ENCODE measurements at regions not wholly inside any gene's neighbourhood (a gene's known extent, or its start where the extent isn't known, plus 50 kb on each side); places are given as distances from the start of the nearest gene placed in this dataset.

GRCh38 chr7:68861171-68861570 is 737.1 kb upstream of the AUTS2 start:
- Histone ChIP-seq H3K27ac (ENCODE audit: low read depth, low read length) (no peak overlapping the region), H3F3A (ENCODE audit: control insufficient read depth, insufficient read depth) (no peaks in the 10 kb centered on the region), H3K79me2 (ENCODE audit: control insufficient read depth, low read length) (no peaks in the 10 kb centered on the region), H3K4me3 (ENCODE audit: low read length) (no peak overlapping the region), H3K4me2 (ENCODE audit: low read length) (no peak overlapping the region), H3K9me3 (ENCODE audit: control insufficient read depth, insufficient read depth, low read length) (peaks cover 7% of the 10 kb centered on the region; the same call in 1 of the 2 replicates), H4K20me1 (ENCODE audit: control insufficient read depth, insufficient read depth, low read depth, low read length) (no peaks in the 10 kb centered on the region), H3K4me1 (ENCODE audit: control insufficient read depth, low read length) (no peaks in the 10 kb centered on the region), H3K36me3 (ENCODE audit: control insufficient read depth, low read length) (no peaks in the 10 kb centered on the region), H3K27me3 (ENCODE audit: control insufficient read depth, low read length) (no peaks in the 10 kb centered on the region), H3K9me2 (replicated peaks; ENCODE audit: control insufficient read depth, low read length) (no peaks in the 10 kb centered on the region; the same call in 1 of the 2 replicates)
- no peak for TF ChIP-seq EZH2phosphoT487 (IDR thresholded peaks at IDR 0.05; ENCODE audit: borderline replicate concordance, low read length)
- TF ChIP-seq, protein P1, sequence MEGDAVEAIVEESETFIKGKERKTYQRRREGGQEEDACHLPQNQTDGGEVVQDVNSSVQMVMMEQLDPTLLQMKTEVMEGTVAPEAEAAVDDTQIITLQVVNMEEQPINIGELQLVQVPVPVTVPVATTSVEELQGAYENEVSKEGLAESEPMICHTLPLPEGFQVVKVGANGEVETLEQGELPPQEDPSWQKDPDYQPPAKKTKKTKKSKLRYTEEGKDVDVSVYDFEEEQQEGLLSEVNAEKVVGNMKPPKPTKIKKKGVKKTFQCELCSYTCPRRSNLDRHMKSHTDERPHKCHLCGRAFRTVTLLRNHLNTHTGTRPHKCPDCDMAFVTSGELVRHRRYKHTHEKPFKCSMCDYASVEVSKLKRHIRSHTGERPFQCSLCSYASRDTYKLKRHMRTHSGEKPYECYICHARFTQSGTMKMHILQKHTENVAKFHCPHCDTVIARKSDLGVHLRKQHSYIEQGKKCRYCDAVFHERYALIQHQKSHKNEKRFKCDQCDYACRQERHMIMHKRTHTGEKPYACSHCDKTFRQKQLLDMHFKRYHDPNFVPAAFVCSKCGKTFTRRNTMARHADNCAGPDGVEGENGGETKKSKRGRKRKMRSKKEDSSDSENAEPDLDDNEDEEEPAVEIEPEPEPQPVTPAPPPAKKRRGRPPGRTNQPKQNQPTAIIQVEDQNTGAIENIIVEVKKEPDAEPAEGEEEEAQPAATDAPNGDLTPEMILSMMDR (IDR thresholded peaks at IDR 0.05; ENCODE audit: low read depth, low read length, poor library complexity, severe bottlenecking), result no peak

DNA sequence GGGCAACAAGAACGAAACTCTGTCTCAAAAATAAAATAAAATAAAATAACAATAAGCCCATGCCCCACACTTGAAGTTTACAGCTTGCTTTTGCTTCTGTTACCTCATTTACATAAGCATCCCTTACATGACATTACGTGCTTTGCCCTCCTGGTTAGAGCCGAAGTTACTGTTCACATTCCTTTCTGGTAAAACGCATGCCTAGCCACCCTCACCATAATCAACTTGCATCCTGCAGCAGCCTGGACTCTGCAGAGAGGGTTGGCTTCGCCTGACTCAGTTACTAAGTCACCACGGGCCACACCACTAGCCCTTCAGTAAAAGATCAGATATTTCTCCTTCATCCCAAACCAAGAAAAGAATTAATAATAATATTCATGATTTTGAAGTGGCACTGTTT is 736.0 kb upstream of the AUTS2 start:
- TF ChIP-seq EZH2phosphoT487 (IDR thresholded peaks at IDR 0.05; ENCODE audit: borderline replicate concordance, low read length), result no peak
- TF ChIP-seq, protein P1 (IDR thresholded peaks at IDR 0.05; ENCODE audit: low read depth, low read length, poor library complexity, severe bottlenecking), result no peak
- no peak overlapping the region for H3K4me2 ChIP-seq (ENCODE audit: low read length)

GRCh38 chr7:68862736-68863135 is 735.5 kb upstream of the AUTS2 start:
- Histone ChIP-seq H3K4me3 (ENCODE audit: low read length) (no peak overlapping the region), H4K20me1 (ENCODE audit: control insufficient read depth, insufficient read depth, low read depth, low read length) (no peaks in the 10 kb centered on the region), H3K79me2 (ENCODE audit: control insufficient read depth, low read length) (no peaks in the 10 kb centered on the region), H3F3A (ENCODE audit: control insufficient read depth, insufficient read depth) (no peaks in the 10 kb centered on the region), H3K27ac (ENCODE audit: low read depth, low read length) (no peak overlapping the region), H3K4me2 (ENCODE audit: low read length) (no peak overlapping the region), H3K9me3 (ENCODE audit: control insufficient read depth, insufficient read depth, low read length) (peaks cover 4% of the 10 kb centered on the region; the same call in 1 of the 2 replicates), H3K27me3 (ENCODE audit: control insufficient read depth, low read length) (no peaks in the 10 kb centered on the region), H3K36me3 (ENCODE audit: control insufficient read depth, low read length) (no peaks in the 10 kb centered on the region), H3K4me1 (ENCODE audit: control insufficient read depth, low read length) (no peaks in the 10 kb centered on the region), H3K9me2 (replicated peaks; ENCODE audit: control insufficient read depth, low read length) (no peaks in the 10 kb centered on the region; the same call in 1 of the 2 replicates)
- no peak for TF ChIP-seq EZH2phosphoT487 (IDR thresholded peaks at IDR 0.05; ENCODE audit: borderline replicate concordance, low read length)
- TF ChIP-seq, protein P1 (IDR thresholded peaks at IDR 0.05; ENCODE audit: low read depth, low read length, poor library complexity, severe bottlenecking), result no peak

More for the DNA sequence above, 736.0 kb upstream of the AUTS2 start:
- Histone ChIP-seq H3K27me3 (ENCODE audit: control insufficient read depth, low read length) (no peaks in the 10 kb centered on the region), H3F3A (ENCODE audit: control insufficient read depth, insufficient read depth) (no peaks in the 10 kb centered on the region), H3K4me3 (ENCODE audit: low read length) (no peak overlapping the region), H4K20me1 (ENCODE audit: control insufficient read depth, insufficient read depth, low read depth, low read length) (no peaks in the 10 kb centered on the region), H3K9me2 (replicated peaks; ENCODE audit: control insufficient read depth, low read length) (no peaks in the 10 kb centered on the region; the same call in 1 of the 2 replicates), H3K27ac (ENCODE audit: low read depth, low read length) (no peak overlapping the region), H3K4me1 (ENCODE audit: control insufficient read depth, low read length) (no peaks in the 10 kb centered on the region), H3K9me3 (ENCODE audit: control insufficient read depth, insufficient read depth, low read length) (peaks cover 7% of the 10 kb centered on the region; the same call in 1 of the 2 replicates), H3K79me2 (ENCODE audit: control insufficient read depth, low read length) (no peaks in the 10 kb centered on the region), H3K36me3 (ENCODE audit: control insufficient read depth, low read length) (no peaks in the 10 kb centered on the region)

Measured in DOHH2 (cell line).